Sigmoid colon (tissue), 6 donors: ENCODE measurements at regions not wholly inside any gene's neighbourhood (a gene's known extent, or its start where the extent isn't known, plus 50 kb on each side); places are given as distances from the start of the nearest gene placed in this dataset.

ENCODE experiments used
- DNase-seq: peaks from one replicate; pipeline ENCODE4 v3.0.0-alpha.2; 2019
- H3K27ac ChIP-seq, 4 donors: fragments of 200-600 bp; sonication (generic); one replicate each; pipeline ENCODE4 v1.5.1; 2016 to 2019; ENCODE audit warnings: mild to moderate bottlenecking in 1 of 4
- H3K27me3 ChIP-seq, 3 donors: fragments of 200-600 bp; sonication (generic); one replicate each; pipeline ENCODE4 v1.5.1; 2019; ENCODE audit warnings: mild to moderate bottlenecking in 1 of 3
- H3K36me3 ChIP-seq, 4 donors: fragments of 200-600 bp; sonication (generic); one replicate each; pipeline ENCODE4 v1.5.1; 2016 to 2019
- H3K4me1 ChIP-seq, 4 donors: fragments of 200-600 bp; sonication (generic); one replicate each; pipeline ENCODE4 v1.5.1; 2017 to 2019
- H3K4me3 ChIP-seq, 4 donors: fragments of 200-600 bp; sonication (generic); one replicate each; pipeline ENCODE4 v1.5.1; 2017 to 2019; ENCODE audit warnings: mild to moderate bottlenecking in 2 of 4, moderate library complexity in 1 of 4
- H3K9me3 ChIP-seq, 4 donors: fragments of 200-600 bp in 3 of 4; sonication (generic) in 3 of 4; one replicate each; pipeline versions ENCODE4 v1.5.1 to v1.6.1; 2013 to 2019
- CTCF ChIP-seq, 4 experiments: fragments of 450-650 bp in 3 of 4; fragments of 200-600 bp in 1 of 4; IDR thresholded peaks; one replicate each; pipeline ENCODE4 v1.5.1; 2016 to 2019; ENCODE audit warnings: antibody characterized with exemption in 4 of 4, mild to moderate bottlenecking in 3 of 4, moderate library complexity in 2 of 4
- EP300 ChIP-seq, 4 donors: sonication (generic); formaldehyde crosslinking; IDR thresholded peaks; one replicate each; pipeline ENCODE4 v1.6.1; 2017; ENCODE audit warnings: antibody characterized with exemption in 4 of 4
- POLR2A ChIP-seq, 2 donors: fragments of 450-650 bp; IDR thresholded peaks; one replicate each; pipeline ENCODE4 v1.6.1; 2016; ENCODE audit warnings: antibody characterized with exemption in 2 of 2, mild to moderate bottlenecking in 2 of 2, moderate library complexity in 2 of 2
- POLR2AphosphoS5 ChIP-seq, 4 donors: sonication (generic); formaldehyde crosslinking; IDR thresholded peaks; one replicate each; pipeline ENCODE4 v1.6.1; 2017; ENCODE audit warnings: antibody characterized with exemption in 4 of 4
- WGBS, 2 donors: extraction: QIAGEN DNeasy Blood & Tissue Kit; methylation state at CpG; one replicate each; pipeline ENCODE4 v1.1.7; 2013; 5-methylcytosine and 5-hydroxymethylcytosine counted together
- intact Hi-C: fragments of 100-400 bp; cut with DNase I; formaldehyde crosslinking; loops from one replicate; pipeline ENCODE4 v1.15.1; 2023
- donor health status: healthy with polysubstance abuse.
- donor health status: healthy.

GRCh38 chr20:60967431-60968316 lies 284.4 kb upstream of the CDH4 start:
- intact Hi-C loops, result no loop called here
- H3K4me3 ChIP-seq, result no peak overlapping the region
- WGBS, 2 donors, result 74 to 78% methylated on average over 56 of the region's 56 CpGs
- no peak overlapping the region for H3K27ac ChIP-seq
- TF ChIP-seq EP300 (IDR thresholded peaks at IDR 0.05), result no peak
- TF ChIP-seq POLR2AphosphoS5 (IDR thresholded peaks at IDR 0.05), result no peak
- no peak for TF ChIP-seq CTCF (IDR thresholded peaks at IDR 0.05)
- TF ChIP-seq POLR2A (IDR thresholded peaks at IDR 0.05), result no peak
- H3K36me3 ChIP-seq, result no peaks in the 10 kb centered on the region
- DNase-seq, result no peak
- H3K4me1 ChIP-seq, result no peaks in the 10 kb centered on the region
- H3K27me3 ChIP-seq, result peaks cover 0 to 4% (median 0%) of the 10 kb centered on the region in 3 donors
- H3K9me3 ChIP-seq, result no peaks in the 10 kb centered on the region

- no peak overlapping the region for H3K4me3 ChIP-seq
- intact Hi-C loops, result no loop called here
- whole genome bisulfite sequencing, 2 donors, result 81 to 84% methylated on average over 7 of the region's 7 CpGs
- H3K27me3 ChIP-seq, result peaks cover 0 to 4% (median 0%) of the 10 kb centered on the region in 3 donors
- no peak for TF ChIP-seq POLR2AphosphoS5 (IDR thresholded peaks at IDR 0.05)
- TF ChIP-seq EP300 (IDR thresholded peaks at IDR 0.05), result no peak
- no peak for TF ChIP-seq CTCF (IDR thresholded peaks at IDR 0.05)
- TF ChIP-seq POLR2A (IDR thresholded peaks at IDR 0.05), result no peak
- H3K4me1 ChIP-seq, result no peaks in the 10 kb centered on the region
- no peaks in the 10 kb centered on the region for H3K9me3 ChIP-seq
- no peak overlapping the region for H3K27ac ChIP-seq
- DNase-seq, result no peak
- H3K36me3 ChIP-seq, result no peaks in the 10 kb centered on the region
These were observed 283.0 kb upstream of the CDH4 start for GRCh38 chr20:60968853-60969720.

- Histone ChIP-seq H3K4me3 (no peak overlapping the region), H3K36me3 (no peaks in the 10 kb centered on the region), H3K9me3 (no peaks in the 10 kb centered on the region), H3K4me1 (no peaks in the 10 kb centered on the region), H3K27me3 (peaks cover 0 to 4% (median 0%) of the 10 kb centered on the region in 3 donors), H3K27ac (no peak overlapping the region)
- intact Hi-C loops, result no loop called here
- no peak for TF ChIP-seq POLR2A (IDR thresholded peaks at IDR 0.05)
- no peak for TF ChIP-seq EP300 (IDR thresholded peaks at IDR 0.05)
- TF ChIP-seq POLR2AphosphoS5 (IDR thresholded peaks at IDR 0.05), result no peak
- no peak for TF ChIP-seq CTCF (IDR thresholded peaks at IDR 0.05)
- 70 to 71% methylated on average over 8 of the region's 8 CpGs for WGBS, 2 donors
- DNase-seq, result no peak
These were observed 281.5 kb upstream of the CDH4 start for GRCh38 chr20:60970601-60971000.

- no peak overlapping the region for H3K27ac ChIP-seq
- 80 to 83% methylated on average over 10 of the region's 10 CpGs for WGBS, 2 donors
- TF ChIP-seq EP300 (IDR thresholded peaks at IDR 0.05), result no peak
- H3K4me1 ChIP-seq, result no peaks in the 10 kb centered on the region
- peaks cover 0 to 1% (median under 1%) of the 10 kb centered on the region in 4 donors for H3K9me3 ChIP-seq
- no peak overlapping the region for H3K4me3 ChIP-seq
- DNase-seq, result no peak
- intact Hi-C loops, result no loop called here
- peaks cover 0 to under 1% (median 0%) of the 10 kb centered on the region in 3 donors for H3K27me3 ChIP-seq
- H3K36me3 ChIP-seq, result no peaks in the 10 kb centered on the region
These were observed 278.0 kb upstream of the CDH4 start for GRCh38 chr20:60974022-60974421.

- Histone ChIP-seq H3K36me3 (no peaks in the 10 kb centered on the region), H3K27me3 (no peaks in the 10 kb centered on the region), H3K9me3 (peaks cover 0 to 5% (median 5%) of the 10 kb centered on the region in 4 donors), H3K4me3 (no peak overlapping the region), H3K4me1 (no peaks in the 10 kb centered on the region), H3K27ac (no peak overlapping the region)
- no peak for TF ChIP-seq EP300 (IDR thresholded peaks at IDR 0.05)
- no peak for DNase-seq
- 76 to 78% methylated on average over 9 of the region's 9 CpGs for WGBS, 2 donors
- intact Hi-C loops, result no loop called here
These were observed 277.6 kb upstream of the CDH4 start for GRCh38 chr20:60974441-60974945.
